Sigmoid colon (tissue), 6 donors: ENCODE measurements at regions not wholly inside any gene's neighbourhood (a gene's known extent, or its start where the extent isn't known, plus 50 kb on each side); places are given as distances from the start of the nearest gene placed in this dataset.

Experiments
- DNase-seq: peaks from one replicate; pipeline ENCODE4 v3.0.0-alpha.2; 2019
- H3K27ac ChIP-seq, 4 donors: fragments of 200-600 bp; sonication (generic); one replicate each; pipeline ENCODE4 v1.5.1; 2016 to 2019; ENCODE audit warnings: mild to moderate bottlenecking in 1 of 4
- H3K27me3 ChIP-seq, 3 donors: fragments of 200-600 bp; sonication (generic); one replicate each; pipeline ENCODE4 v1.5.1; 2019; ENCODE audit warnings: mild to moderate bottlenecking in 1 of 3
- H3K36me3 ChIP-seq, 4 donors: fragments of 200-600 bp; sonication (generic); one replicate each; pipeline ENCODE4 v1.5.1; 2016 to 2019
- H3K4me1 ChIP-seq, 4 donors: fragments of 200-600 bp; sonication (generic); one replicate each; pipeline ENCODE4 v1.5.1; 2017 to 2019
- H3K4me3 ChIP-seq, 4 donors: fragments of 200-600 bp; sonication (generic); one replicate each; pipeline ENCODE4 v1.5.1; 2017 to 2019; ENCODE audit warnings: mild to moderate bottlenecking in 2 of 4, moderate library complexity in 1 of 4
- H3K9me3 ChIP-seq, 4 donors: fragments of 200-600 bp in 3 of 4; sonication (generic) in 3 of 4; one replicate each; pipeline versions ENCODE4 v1.5.1 to v1.6.1; 2013 to 2019
- EP300 ChIP-seq, 4 donors: sonication (generic); formaldehyde crosslinking; IDR thresholded peaks; one replicate each; pipeline ENCODE4 v1.6.1; 2017; ENCODE audit warnings: antibody characterized with exemption in 4 of 4
- POLR2A ChIP-seq, 2 donors: fragments of 450-650 bp; IDR thresholded peaks; one replicate each; pipeline ENCODE4 v1.6.1; 2016; ENCODE audit warnings: antibody characterized with exemption in 2 of 2, mild to moderate bottlenecking in 2 of 2, moderate library complexity in 2 of 2
- POLR2AphosphoS5 ChIP-seq, 4 donors: sonication (generic); formaldehyde crosslinking; IDR thresholded peaks; one replicate each; pipeline ENCODE4 v1.6.1; 2017; ENCODE audit warnings: antibody characterized with exemption in 4 of 4
- WGBS, 2 donors: extraction: QIAGEN DNeasy Blood & Tissue Kit; methylation state at CpG; one replicate each; pipeline ENCODE4 v1.1.7; 2013; 5-methylcytosine and 5-hydroxymethylcytosine counted together
- intact Hi-C: fragments of 100-400 bp; cut with DNase I; formaldehyde crosslinking; loops from one replicate; pipeline ENCODE4 v1.15.1; 2023
- TF ChIP-seq, protein P1 (sequence below), 4 experiments: fragments of 450-650 bp in 3 of 4; fragments of 200-600 bp in 1 of 4; IDR thresholded peaks; one replicate each; pipeline ENCODE4 v1.5.1; 2016 to 2019; ENCODE audit warnings: antibody characterized with exemption in 4 of 4, mild to moderate bottlenecking in 3 of 4, moderate library complexity in 2 of 4
- donor health status: healthy with polysubstance abuse.
- donor health status: healthy.

DNA sequence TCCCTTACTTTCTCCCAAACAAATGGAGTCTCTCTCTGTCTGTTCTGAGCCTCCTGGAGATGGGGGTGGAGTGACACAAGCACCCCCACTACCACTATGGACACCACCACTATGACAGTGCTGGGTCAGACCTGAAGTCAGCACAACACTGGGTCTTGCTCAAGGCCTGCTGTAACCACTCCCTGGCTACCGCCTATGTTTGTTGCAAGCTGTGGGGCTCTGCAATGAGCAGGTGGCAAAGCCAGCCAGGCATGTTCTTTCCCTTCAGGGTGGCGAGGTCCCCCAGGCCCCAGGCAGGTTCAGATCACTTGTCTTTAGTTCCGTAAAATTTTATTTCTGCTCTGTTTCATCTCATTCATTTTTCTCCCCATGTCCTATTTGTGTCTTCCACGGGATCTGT, 349.8 kb downstream of the TMEM121 start:
- H3K9me3 ChIP-seq: no peaks in the 10 kb centered on the region
- H3K27me3 ChIP-seq: peaks cover 0 to 6% (median 0%) of the 10 kb centered on the region in 3 donors
- H3K4me3 ChIP-seq: no peak overlapping the region
- 67 to 69% methylated on average over 4 of the region's 4 CpGs for WGBS, 2 donors
- peak; percentile 34 for DNase-seq
- TF ChIP-seq POLR2AphosphoS5 (IDR thresholded peaks at IDR 0.05): no peak
- no peak for TF ChIP-seq POLR2A (IDR thresholded peaks at IDR 0.05)
- TF ChIP-seq EP300 (IDR thresholded peaks at IDR 0.05): no peak
- TF ChIP-seq, protein P1, sequence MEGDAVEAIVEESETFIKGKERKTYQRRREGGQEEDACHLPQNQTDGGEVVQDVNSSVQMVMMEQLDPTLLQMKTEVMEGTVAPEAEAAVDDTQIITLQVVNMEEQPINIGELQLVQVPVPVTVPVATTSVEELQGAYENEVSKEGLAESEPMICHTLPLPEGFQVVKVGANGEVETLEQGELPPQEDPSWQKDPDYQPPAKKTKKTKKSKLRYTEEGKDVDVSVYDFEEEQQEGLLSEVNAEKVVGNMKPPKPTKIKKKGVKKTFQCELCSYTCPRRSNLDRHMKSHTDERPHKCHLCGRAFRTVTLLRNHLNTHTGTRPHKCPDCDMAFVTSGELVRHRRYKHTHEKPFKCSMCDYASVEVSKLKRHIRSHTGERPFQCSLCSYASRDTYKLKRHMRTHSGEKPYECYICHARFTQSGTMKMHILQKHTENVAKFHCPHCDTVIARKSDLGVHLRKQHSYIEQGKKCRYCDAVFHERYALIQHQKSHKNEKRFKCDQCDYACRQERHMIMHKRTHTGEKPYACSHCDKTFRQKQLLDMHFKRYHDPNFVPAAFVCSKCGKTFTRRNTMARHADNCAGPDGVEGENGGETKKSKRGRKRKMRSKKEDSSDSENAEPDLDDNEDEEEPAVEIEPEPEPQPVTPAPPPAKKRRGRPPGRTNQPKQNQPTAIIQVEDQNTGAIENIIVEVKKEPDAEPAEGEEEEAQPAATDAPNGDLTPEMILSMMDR (IDR thresholded peaks at IDR 0.05): no peak
- H3K36me3 ChIP-seq: no peaks in the 10 kb centered on the region
- intact Hi-C loops: no loop called here
- no peaks in the 10 kb centered on the region for H3K4me1 ChIP-seq
- H3K27ac ChIP-seq: no peak overlapping the region

DNA sequence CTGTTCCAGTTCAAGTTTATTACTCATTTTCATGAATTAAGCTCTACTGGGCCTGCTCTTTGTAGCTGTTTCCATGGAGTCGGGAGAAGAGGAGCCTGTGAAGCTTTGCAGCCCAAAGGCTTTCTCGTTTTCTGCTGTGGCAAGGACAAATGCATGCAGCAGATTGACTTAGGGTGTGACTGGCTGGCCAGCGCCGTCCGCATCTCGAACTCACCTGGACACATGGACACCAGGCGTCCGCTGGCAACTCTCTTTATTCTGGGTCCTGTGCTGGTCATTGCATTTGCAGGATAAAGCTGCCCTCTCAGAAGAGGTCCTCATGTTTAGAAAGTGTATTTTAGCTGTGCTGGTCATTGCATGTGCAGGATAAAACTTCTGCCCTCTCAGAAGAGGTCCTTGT, 350.4 kb downstream of the TMEM121 start:
- peak; percentile 37 for DNase-seq
- Histone ChIP-seq H3K27me3 (peaks cover 0 to 6% (median 0%) of the 10 kb centered on the region in 3 donors), H3K36me3 (no peaks in the 10 kb centered on the region), H3K9me3 (no peaks in the 10 kb centered on the region), H3K4me3 (no peak overlapping the region), H3K27ac (no peak overlapping the region), H3K4me1 (no peaks in the 10 kb centered on the region)
- TF ChIP-seq POLR2A (IDR thresholded peaks at IDR 0.05): no peak
- TF ChIP-seq POLR2AphosphoS5 (IDR thresholded peaks at IDR 0.05): no peak
- TF ChIP-seq EP300 (IDR thresholded peaks at IDR 0.05): no peak
- intact Hi-C loops: no loop called here
- 90 to 92% methylated on average over 8 of the region's 8 CpGs for WGBS, 2 donors

DNA sequence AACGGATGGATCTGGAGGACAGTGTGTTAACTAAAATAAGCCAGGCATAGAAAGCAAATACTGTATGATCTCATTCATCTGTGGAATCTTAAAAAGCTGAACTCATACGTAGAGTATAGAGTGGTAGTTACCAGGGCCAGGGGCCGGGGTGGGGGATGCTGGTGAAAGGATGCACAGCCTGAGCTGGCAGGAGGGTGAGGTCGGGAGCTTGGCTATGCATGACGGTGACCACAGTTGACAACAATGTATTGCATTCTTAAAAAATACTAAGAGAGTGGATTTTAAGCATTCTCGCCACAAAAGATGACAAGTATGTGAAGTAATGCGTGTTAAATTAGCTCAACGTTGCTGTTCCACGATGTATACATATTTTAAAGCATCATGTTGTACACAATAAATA, 351.3 kb downstream of the TMEM121 start:
- Histone ChIP-seq H3K36me3 (no peaks in the 10 kb centered on the region), H3K4me1 (no peaks in the 10 kb centered on the region), H3K9me3 (no peaks in the 10 kb centered on the region), H3K27me3 (peaks cover 0 to 6% (median 0%) of the 10 kb centered on the region in 3 donors), H3K4me3 (no peak overlapping the region), H3K27ac (no peak overlapping the region)
- intact Hi-C loops: no loop called here
- no peak for TF ChIP-seq POLR2AphosphoS5 (IDR thresholded peaks at IDR 0.05)
- DNase-seq: no peak
- WGBS, 2 donors: 78 to 92% methylated on average over 9 of the region's 9 CpGs

DNA sequence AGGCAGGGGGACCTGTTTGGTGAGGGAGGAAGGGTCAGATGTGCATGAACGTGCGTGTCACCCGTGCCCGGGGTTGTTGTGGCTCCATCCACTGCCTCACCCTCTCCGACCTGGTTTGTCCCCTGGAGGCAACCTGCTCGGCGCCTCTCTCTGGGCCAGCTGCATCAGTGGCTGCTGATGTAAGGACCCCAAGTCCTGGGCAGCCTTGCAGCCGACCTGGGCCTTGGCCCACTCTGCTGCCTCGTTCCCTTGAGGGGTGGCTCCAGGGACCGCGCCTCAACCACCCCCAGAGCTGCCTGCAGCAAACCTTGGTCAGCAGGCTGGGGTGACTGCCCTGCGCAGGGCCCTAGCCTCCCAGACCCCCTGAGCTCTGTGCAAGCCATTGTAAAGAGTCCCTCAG, 351.7 kb downstream of the TMEM121 start:
- intact Hi-C loops: no loop called here
- peak; percentile 39 for DNase-seq
- WGBS, 2 donors: 84 to 89% methylated on average over 12 of the region's 12 CpGs

DNA sequence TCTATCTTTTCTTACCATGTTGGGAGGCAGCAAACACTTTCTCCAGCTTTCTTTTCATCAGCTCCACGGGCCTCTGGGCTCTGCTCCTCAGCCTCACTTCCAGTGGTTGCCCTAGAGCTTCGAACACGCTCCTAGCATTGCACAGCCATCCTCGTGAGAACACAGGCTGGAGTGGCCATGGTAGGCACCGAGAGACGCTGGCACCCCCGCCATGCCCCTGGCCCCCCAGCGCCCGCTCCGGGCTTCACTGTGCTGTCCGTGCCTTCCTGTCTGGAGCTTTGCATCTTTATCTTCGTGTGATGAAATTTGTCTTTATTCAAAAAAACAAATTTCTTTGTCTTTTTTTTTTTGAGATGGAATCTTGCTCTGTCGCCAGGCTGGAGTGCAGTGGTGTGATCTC, 352.2 kb downstream of the TMEM121 start:
- DNase-seq: peak; percentile 42
- Histone ChIP-seq H3K36me3 (no peaks in the 10 kb centered on the region), H3K27me3 (peaks cover 0 to 6% (median 0%) of the 10 kb centered on the region in 3 donors), H3K9me3 (no peaks in the 10 kb centered on the region), H3K27ac (no peak overlapping the region), H3K4me1 (no peaks in the 10 kb centered on the region), H3K4me3 (no peak overlapping the region)
- TF ChIP-seq POLR2A (IDR thresholded peaks at IDR 0.05) (no peak), POLR2AphosphoS5 (IDR thresholded peaks at IDR 0.05) (no peak), EP300 (IDR thresholded peaks at IDR 0.05) (no peak)
- TF ChIP-seq, protein P1 (IDR thresholded peaks at IDR 0.05): no peak
- WGBS, 2 donors: 86 to 90% methylated on average over 13 of the region's 13 CpGs
- intact Hi-C loops: no loop called here

More for the DNA sequence above, 351.7 kb downstream of the TMEM121 start:
- no peaks in the 10 kb centered on the region for H3K9me3 ChIP-seq
- H3K36me3 ChIP-seq: no peaks in the 10 kb centered on the region
- no peaks in the 10 kb centered on the region for H3K4me1 ChIP-seq
- peaks cover 0 to 6% (median 0%) of the 10 kb centered on the region in 3 donors for H3K27me3 ChIP-seq
- H3K4me3 ChIP-seq: no peak overlapping the region
- H3K27ac ChIP-seq: no peak overlapping the region
- no peak for TF ChIP-seq EP300 (IDR thresholded peaks at IDR 0.05)
- TF ChIP-seq POLR2AphosphoS5 (IDR thresholded peaks at IDR 0.05): no peak
- TF ChIP-seq, protein P1 (IDR thresholded peaks at IDR 0.05): no peak
- no peak for TF ChIP-seq POLR2A (IDR thresholded peaks at IDR 0.05)

DNA sequence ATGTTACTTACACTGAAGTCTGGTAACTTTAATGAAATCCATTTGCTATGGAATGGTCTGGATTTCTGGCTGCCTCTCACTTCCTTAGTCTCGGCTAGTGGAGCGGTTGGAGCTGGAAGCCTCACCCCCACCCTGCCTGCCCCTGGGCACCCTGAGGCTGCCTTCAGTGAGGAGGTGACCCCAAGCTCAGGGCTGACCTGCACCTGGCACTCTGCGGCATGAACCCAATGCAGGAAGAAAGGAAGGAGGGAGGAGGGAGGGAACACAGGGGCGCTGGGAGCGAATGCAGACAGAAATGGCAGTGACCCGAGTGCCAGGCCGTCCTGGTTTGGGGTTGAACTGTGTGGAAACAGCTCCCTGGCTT, 353.1 kb downstream of the TMEM121 start:
- DNase-seq: peak; percentile 50
- no peak overlapping the region for H3K27ac ChIP-seq
- WGBS, 2 donors: 66 to 81% methylated on average over 7 of the region's 7 CpGs
- H3K36me3 ChIP-seq: no peaks in the 10 kb centered on the region
- intact Hi-C loops: no loop called here
- no peak overlapping the region for H3K4me3 ChIP-seq
- no peaks in the 10 kb centered on the region for H3K4me1 ChIP-seq
- no peaks in the 10 kb centered on the region for H3K9me3 ChIP-seq
- TF ChIP-seq EP300 (IDR thresholded peaks at IDR 0.05) (no peak), POLR2A (IDR thresholded peaks at IDR 0.05) (no peak), POLR2AphosphoS5 (IDR thresholded peaks at IDR 0.05) (no peak)
- TF ChIP-seq, protein P1 (IDR thresholded peaks at IDR 0.05): no peak
- H3K27me3 ChIP-seq: peaks cover 0 to 6% (median 0%) of the 10 kb centered on the region in 3 donors
